ENCODE measurements at regions not wholly inside any gene's neighbourhood (a gene's known extent, or its start where the extent isn't known, plus 50 kb on each side); places are given as distances from the start of the nearest gene placed in this dataset.

DNA sequence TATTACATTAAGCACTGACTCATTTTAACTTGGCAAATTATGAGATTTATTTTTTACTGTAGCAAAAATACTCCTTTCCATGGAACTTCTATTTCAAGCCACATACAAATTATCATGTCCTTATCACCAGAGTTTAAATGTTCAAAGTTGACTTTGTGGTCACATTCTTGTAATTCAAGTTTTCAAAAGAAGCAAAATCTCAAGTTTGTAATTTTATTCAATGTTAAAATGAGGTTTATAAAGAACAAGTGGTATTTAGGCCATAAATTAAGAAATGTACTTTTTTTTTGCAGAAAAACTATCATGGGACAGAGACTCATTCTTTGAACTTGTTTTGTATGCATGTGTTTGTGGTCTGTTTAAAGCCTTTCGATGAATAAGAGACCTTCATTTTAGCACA, 811.5 kb downstream of the TENT5A start:
- Histone ChIP-seq H3K27ac (no peak overlapping the region), H3K4me1 (no peaks in the 10 kb centered on the region), H3K36me3 (no peaks in the 10 kb centered on the region), H3K9me3 (no peaks in the 10 kb centered on the region), H3K4me3 (no peak overlapping the region), H3K27me3 (no peaks in the 10 kb centered on the region)
- no peak for ATAC-seq
- DNase-seq: no peak
- 85% methylated on average over 1 of the region's 1 CpG for WGBS (ENCODE audit: insufficient coverage, low coverage, low lambda C conversion rate, missing lambda C conversion rate)
- intact Hi-C loops (cut with DNase I): no loop called here
- TF ChIP-seq POLR2A (IDR thresholded peaks at IDR 0.05) (no peak), CTCF (IDR thresholded peaks at IDR 0.05) (no peak)

- Histone ChIP-seq H3K4me3 (no peak overlapping the region), H3K4me1 (no peaks in the 10 kb centered on the region), H3K27me3 (no peaks in the 10 kb centered on the region), H3K36me3 (no peaks in the 10 kb centered on the region), H3K27ac (no peak overlapping the region), H3K9me3 (no peaks in the 10 kb centered on the region)
- ATAC-seq (no peak), DNase-seq (no peak)
- 92% methylated on average over 1 of the region's 1 CpG for WGBS (ENCODE audit: insufficient coverage, low coverage, low lambda C conversion rate, missing lambda C conversion rate)
- TF ChIP-seq CTCF (IDR thresholded peaks at IDR 0.05): no peak
- no peak for TF ChIP-seq POLR2A (IDR thresholded peaks at IDR 0.05)
- intact Hi-C loops (cut with DNase I): no loop called here
These were observed 811.9 kb downstream of the TENT5A start for GRCh38 chr6:80940571-80940970.

GRCh38 chr6:80939898-80940297, 812.6 kb downstream of the TENT5A start:
- no peaks in the 10 kb centered on the region for H3K27me3 ChIP-seq
- H3K4me1 ChIP-seq: no peaks in the 10 kb centered on the region
- H3K9me3 ChIP-seq: no peaks in the 10 kb centered on the region
- no peaks in the 10 kb centered on the region for H3K36me3 ChIP-seq
- DNase-seq: no peak
- H3K4me3 ChIP-seq: no peak overlapping the region
- no peak for ATAC-seq
- intact Hi-C loops (cut with DNase I): no loop called here
- H3K27ac ChIP-seq: no peak overlapping the region
- TF ChIP-seq POLR2A (IDR thresholded peaks at IDR 0.05) (no peak), CTCF (IDR thresholded peaks at IDR 0.05) (no peak)

DNA sequence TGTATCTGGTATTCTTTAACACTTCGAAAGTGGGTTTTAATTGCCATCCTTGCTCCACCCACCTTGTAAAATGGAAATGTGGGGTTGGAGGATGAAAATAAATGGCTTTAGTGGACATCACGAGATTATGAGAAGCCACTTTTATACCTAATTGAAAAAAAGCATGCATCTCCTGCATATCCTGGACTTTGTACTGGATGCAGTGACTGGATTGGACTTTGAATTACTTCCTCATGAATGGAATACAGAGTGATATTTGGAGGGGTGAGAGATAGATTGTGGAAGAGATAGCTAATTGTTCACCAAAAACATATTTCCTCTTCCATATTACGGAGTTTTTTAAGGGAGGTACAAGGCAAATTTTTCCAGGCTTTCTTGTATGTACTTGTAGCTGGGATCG, 813.0 kb downstream of the TENT5A start:
- no peaks in the 10 kb centered on the region for H3K27me3 ChIP-seq
- H3K9me3 ChIP-seq: no peaks in the 10 kb centered on the region
- WGBS (ENCODE audit: insufficient coverage, low coverage, low lambda C conversion rate, missing lambda C conversion rate): 62% methylated on average over 4 of the region's 4 CpGs
- no peaks in the 10 kb centered on the region for H3K36me3 ChIP-seq
- ATAC-seq: no peak
- DNase-seq: no peak
- H3K4me1 ChIP-seq: no peaks in the 10 kb centered on the region
- intact Hi-C loops (cut with DNase I): no loop called here
- TF ChIP-seq CTCF (IDR thresholded peaks at IDR 0.05) (no peak), POLR2A (IDR thresholded peaks at IDR 0.05) (no peak)
- no peak overlapping the region for H3K27ac ChIP-seq
- H3K4me3 ChIP-seq: no peak overlapping the region

DNA sequence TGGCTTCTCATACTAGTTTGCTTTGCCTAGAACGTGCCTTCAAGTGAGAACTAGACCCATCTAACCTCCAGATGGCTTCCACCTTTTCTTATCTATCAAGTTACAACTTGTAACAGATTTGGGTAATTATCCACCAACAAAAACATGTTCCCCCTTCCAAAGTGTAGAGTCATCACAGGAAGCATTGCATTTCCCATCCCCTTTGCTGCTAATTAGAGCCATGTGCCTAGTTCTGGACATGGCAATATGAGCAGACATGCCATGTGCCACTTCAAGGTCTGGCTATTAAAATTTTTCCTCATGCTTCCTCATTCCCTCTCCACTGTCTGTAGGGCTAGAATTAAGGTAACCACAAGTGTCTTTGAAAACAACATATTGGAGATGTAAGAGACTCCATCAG, 814.4 kb downstream of the TENT5A start:
- ATAC-seq: no peak

More for the DNA sequence above, 814.4 kb downstream of the TENT5A start:
- no peak for TF ChIP-seq POLR2A (IDR thresholded peaks at IDR 0.05)
- TF ChIP-seq CTCF (IDR thresholded peaks at IDR 0.05): no peak
- H3K27ac ChIP-seq: no peak overlapping the region
- 21% methylated on average over 1 of the region's 1 CpG for WGBS (ENCODE audit: insufficient coverage, low coverage, low lambda C conversion rate, missing lambda C conversion rate)
- no peak for DNase-seq
- H3K4me1 ChIP-seq: no peaks in the 10 kb centered on the region
- intact Hi-C loops (cut with DNase I): no loop called here
- H3K4me3 ChIP-seq: no peak overlapping the region
- H3K27me3 ChIP-seq: no peaks in the 10 kb centered on the region
- no peaks in the 10 kb centered on the region for H3K36me3 ChIP-seq
- H3K9me3 ChIP-seq: no peaks in the 10 kb centered on the region
